PFSK-1 (cell line): ENCODE measurements at regions not wholly inside any gene's neighbourhood (a gene's known extent, or its start where the extent isn't known, plus 50 kb on each side); places are given as distances from the start of the nearest gene placed in this dataset.

Experiments used
- FOXP2 ChIP-seq: optimal IDR thresholded peaks from 2 replicates; pipeline ENCODE3; 2011; ENCODE audit warnings: borderline replicate concordance, control low read depth, inconsistent platforms; ENCODE audit not compliant: insufficient read depth; ENCODE audit errors: extremely low read length, extremely low read depth
- POLR2AphosphoS5 ChIP-seq: IDR thresholded peaks from 2 replicates; pipeline ENCODE4 v1.6.1; 2012; ENCODE audit warnings: low read depth, mild to moderate bottlenecking, control low read depth, low read length, moderate library complexity
- SIN3A ChIP-seq: IDR thresholded peaks from 2 replicates; pipeline ENCODE4 v1.6.1; 2012; ENCODE audit warnings: mild to moderate bottlenecking, low read length, moderate library complexity, borderline replicate concordance; ENCODE audit not compliant: insufficient read depth
- TAF1 ChIP-seq: IDR thresholded peaks from 2 replicates; pipeline ENCODE4 v1.6.1; 2012; ENCODE audit warnings: low read length, control low read depth, borderline replicate concordance; ENCODE audit not compliant: insufficient read depth
- TF ChIP-seq, protein P1 (sequence below), 2 experiments: IDR thresholded peaks; 2 replicates each; pipeline versions ENCODE4 v1.6.1 to v1.8.0; 2011 to 2012; ENCODE audit warnings: low read depth in 2 of 2, low read length in 2 of 2, control low read depth in 1 of 2, inconsistent platforms in 1 of 2, mild to moderate bottlenecking in 1 of 2, moderate library complexity in 1 of 2; ENCODE audit not compliant: insufficient read depth in 1 of 2

DNA sequence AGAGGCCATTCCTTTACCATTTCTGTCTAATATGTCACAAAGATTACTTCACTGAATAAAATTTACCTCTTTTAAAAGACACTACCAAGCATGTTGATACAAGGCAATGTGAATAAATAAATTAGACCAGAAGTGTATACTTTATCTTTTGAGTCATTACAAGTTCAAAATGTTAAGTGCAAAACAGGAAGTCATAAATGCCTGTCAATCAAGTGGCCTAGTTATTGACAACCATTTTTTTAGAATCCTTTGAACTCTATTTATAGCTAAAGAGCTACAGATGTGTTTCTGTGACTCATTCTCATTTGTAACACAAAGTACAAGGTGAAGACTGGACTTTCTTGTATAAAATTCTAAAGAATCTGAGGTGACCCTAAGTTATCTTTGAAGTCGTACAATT, 602.7 kb upstream of the SEMA6A start:
- TF ChIP-seq, protein P1, sequence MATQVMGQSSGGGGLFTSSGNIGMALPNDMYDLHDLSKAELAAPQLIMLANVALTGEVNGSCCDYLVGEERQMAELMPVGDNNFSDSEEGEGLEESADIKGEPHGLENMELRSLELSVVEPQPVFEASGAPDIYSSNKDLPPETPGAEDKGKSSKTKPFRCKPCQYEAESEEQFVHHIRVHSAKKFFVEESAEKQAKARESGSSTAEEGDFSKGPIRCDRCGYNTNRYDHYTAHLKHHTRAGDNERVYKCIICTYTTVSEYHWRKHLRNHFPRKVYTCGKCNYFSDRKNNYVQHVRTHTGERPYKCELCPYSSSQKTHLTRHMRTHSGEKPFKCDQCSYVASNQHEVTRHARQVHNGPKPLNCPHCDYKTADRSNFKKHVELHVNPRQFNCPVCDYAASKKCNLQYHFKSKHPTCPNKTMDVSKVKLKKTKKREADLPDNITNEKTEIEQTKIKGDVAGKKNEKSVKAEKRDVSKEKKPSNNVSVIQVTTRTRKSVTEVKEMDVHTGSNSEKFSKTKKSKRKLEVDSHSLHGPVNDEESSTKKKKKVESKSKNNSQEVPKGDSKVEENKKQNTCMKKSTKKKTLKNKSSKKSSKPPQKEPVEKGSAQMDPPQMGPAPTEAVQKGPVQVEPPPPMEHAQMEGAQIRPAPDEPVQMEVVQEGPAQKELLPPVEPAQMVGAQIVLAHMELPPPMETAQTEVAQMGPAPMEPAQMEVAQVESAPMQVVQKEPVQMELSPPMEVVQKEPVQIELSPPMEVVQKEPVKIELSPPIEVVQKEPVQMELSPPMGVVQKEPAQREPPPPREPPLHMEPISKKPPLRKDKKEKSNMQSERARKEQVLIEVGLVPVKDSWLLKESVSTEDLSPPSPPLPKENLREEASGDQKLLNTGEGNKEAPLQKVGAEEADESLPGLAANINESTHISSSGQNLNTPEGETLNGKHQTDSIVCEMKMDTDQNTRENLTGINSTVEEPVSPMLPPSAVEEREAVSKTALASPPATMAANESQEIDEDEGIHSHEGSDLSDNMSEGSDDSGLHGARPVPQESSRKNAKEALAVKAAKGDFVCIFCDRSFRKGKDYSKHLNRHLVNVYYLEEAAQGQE (IDR thresholded peaks at IDR 0.05; ENCODE audit: insufficient read depth in 1 of 2, low read depth in 2 of 2, low read length in 2 of 2), result no peak
- TF ChIP-seq POLR2AphosphoS5, result no peak
- no peak for TF ChIP-seq TAF1
- TF ChIP-seq FOXP2, result no peak
- no peak for TF ChIP-seq SIN3A
